Nephron progenitor cell (in vitro differentiated cells): ENCODE measurements at regions not wholly inside any gene's neighbourhood (a gene's known extent, or its start where the extent isn't known, plus 50 kb on each side); places are given as distances from the start of the nearest gene placed in this dataset.

Source experiments
- DNase-seq: peaks from one replicate; pipeline ENCODE4 v3.0.0; 2021
- H3K27ac Mint-ChIP-seq: 2 replicates; pipeline ENCODE4 v1.8.0; 2021; ENCODE audit warnings: mild to moderate bottlenecking, moderate library complexity, mixed read lengths
- H3K27me3 Mint-ChIP-seq: 2 replicates; pipeline ENCODE4 v1.8.0; 2021; ENCODE audit warnings: mild to moderate bottlenecking, low read depth, mixed read lengths; ENCODE audit not compliant: poor library complexity
- H3K36me3 Mint-ChIP-seq: 2 replicates; pipeline ENCODE4 v1.8.0; 2021; ENCODE audit warnings: low read depth, mixed read lengths
- H3K4me1 Mint-ChIP-seq: 2 replicates; pipeline ENCODE4 v1.8.0; 2021; ENCODE audit warnings: mixed read lengths
- H3K4me3 Mint-ChIP-seq: 2 replicates; pipeline ENCODE4 v1.8.0; 2021; ENCODE audit warnings: mild to moderate bottlenecking, moderate library complexity, mixed read lengths
- H3K9me3 Mint-ChIP-seq: 2 replicates; pipeline ENCODE4 v1.8.0; 2021; ENCODE audit warnings: mild to moderate bottlenecking, moderate library complexity, mixed read lengths
- TF ChIP-seq, protein P1 (sequence below): fragments of 200-600 bp; sonication (generic); IDR thresholded peaks from 2 replicates; pipeline ENCODE4 v1.5.0; 2021; ENCODE audit warnings: antibody characterized with exemption

DNA sequence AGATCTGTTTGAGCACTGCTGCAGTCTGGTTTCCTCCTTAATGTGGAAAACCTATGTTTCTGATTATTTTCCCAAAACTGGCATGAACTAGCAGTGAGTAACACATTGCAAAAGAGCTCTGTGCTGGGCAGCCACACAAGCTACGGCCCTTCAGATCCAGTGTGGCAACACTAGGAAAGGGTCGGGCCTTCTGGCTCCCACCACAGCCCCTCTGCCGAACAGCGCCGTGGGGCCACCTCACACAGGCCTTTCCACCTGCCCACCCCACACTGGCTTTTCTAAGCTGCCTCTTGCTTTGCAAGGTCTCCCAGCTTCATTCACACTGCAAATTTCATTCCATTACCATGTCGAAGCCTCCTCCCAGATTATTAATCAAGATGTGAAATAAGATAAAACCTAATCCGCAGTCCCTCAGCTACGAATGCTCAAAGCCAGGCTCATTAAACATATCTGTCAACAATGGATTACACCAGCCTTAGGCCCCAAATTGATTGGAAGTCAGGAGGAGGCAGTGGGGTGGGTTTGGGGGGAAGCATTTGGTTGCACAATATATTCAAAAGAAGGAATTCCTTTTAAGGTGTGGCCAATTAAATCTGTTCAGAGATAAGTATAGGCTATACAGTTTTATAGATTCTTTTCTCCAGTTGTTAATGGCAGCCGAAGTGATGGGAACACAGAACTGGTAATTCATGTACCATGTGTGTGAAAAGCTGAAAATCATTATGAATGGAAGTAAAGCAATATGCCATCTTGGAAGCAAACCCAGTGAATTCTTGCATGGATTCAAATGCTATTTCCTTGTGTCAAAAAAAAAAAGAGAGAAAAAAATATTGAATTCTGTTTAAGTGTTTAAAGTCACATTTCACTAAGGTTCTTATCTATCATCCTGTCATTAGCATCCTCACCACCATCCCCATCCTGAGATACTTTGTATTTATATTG is 223.7 kb downstream of the MTERF1 start:
- DNase-seq = no peak
- TF ChIP-seq, protein P1, sequence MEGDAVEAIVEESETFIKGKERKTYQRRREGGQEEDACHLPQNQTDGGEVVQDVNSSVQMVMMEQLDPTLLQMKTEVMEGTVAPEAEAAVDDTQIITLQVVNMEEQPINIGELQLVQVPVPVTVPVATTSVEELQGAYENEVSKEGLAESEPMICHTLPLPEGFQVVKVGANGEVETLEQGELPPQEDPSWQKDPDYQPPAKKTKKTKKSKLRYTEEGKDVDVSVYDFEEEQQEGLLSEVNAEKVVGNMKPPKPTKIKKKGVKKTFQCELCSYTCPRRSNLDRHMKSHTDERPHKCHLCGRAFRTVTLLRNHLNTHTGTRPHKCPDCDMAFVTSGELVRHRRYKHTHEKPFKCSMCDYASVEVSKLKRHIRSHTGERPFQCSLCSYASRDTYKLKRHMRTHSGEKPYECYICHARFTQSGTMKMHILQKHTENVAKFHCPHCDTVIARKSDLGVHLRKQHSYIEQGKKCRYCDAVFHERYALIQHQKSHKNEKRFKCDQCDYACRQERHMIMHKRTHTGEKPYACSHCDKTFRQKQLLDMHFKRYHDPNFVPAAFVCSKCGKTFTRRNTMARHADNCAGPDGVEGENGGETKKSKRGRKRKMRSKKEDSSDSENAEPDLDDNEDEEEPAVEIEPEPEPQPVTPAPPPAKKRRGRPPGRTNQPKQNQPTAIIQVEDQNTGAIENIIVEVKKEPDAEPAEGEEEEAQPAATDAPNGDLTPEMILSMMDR = no peak
- Mint-ChIP-seq H3K27ac (no peak overlapping the region), H3K4me1 (peaks cover 6% of the 10 kb centered on the region), H3K36me3 (no peaks in the 10 kb centered on the region), H3K9me3 (no peaks in the 10 kb centered on the region), H3K4me3 (no peak overlapping the region), H3K27me3 (no peaks in the 10 kb centered on the region)

GRCh38 chr7:91657483-91658071 is 222.9 kb downstream of the MTERF1 start:
- H3K4me1 Mint-ChIP-seq = peaks cover 6% of the 10 kb centered on the region

DNA sequence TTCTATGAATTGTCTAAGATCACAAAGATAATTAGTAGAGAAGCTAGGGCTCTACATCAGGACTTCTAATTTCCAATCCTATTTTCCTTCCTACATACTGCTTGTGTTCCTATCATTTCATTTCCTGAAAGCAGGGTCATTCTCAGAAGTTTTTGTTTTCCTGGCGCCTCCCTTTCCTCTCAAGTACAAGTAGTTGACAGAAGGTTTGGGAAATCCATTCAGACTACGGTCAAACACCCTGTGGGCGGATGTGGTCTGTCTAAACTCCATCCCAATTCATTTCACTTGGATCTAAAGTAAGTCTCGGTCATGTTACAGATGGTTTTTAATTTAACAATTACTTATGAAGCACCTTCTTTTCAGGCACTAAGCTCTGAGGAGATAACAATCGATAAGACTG is 221.4 kb downstream of the MTERF1 start:
- Mint-ChIP-seq H3K4me3 (no peak overlapping the region), H3K27ac (no peak overlapping the region), H3K4me1 (peaks cover 6% of the 10 kb centered on the region), H3K36me3 (no peaks in the 10 kb centered on the region), H3K9me3 (no peaks in the 10 kb centered on the region), H3K27me3 (no peaks in the 10 kb centered on the region)
- TF ChIP-seq, protein P1 = no peak
- no peak for DNase-seq

More at GRCh38 chr7:91657483-91658071, 222.9 kb downstream of the MTERF1 start:
- DNase-seq = peak; percentile 7
- no peak overlapping the region for H3K4me3 Mint-ChIP-seq
- TF ChIP-seq, protein P1 = no peak
- H3K27me3 Mint-ChIP-seq = no peaks in the 10 kb centered on the region
- no peaks in the 10 kb centered on the region for H3K9me3 Mint-ChIP-seq
- H3K36me3 Mint-ChIP-seq = no peaks in the 10 kb centered on the region
- no peak overlapping the region for H3K27ac Mint-ChIP-seq

DNA sequence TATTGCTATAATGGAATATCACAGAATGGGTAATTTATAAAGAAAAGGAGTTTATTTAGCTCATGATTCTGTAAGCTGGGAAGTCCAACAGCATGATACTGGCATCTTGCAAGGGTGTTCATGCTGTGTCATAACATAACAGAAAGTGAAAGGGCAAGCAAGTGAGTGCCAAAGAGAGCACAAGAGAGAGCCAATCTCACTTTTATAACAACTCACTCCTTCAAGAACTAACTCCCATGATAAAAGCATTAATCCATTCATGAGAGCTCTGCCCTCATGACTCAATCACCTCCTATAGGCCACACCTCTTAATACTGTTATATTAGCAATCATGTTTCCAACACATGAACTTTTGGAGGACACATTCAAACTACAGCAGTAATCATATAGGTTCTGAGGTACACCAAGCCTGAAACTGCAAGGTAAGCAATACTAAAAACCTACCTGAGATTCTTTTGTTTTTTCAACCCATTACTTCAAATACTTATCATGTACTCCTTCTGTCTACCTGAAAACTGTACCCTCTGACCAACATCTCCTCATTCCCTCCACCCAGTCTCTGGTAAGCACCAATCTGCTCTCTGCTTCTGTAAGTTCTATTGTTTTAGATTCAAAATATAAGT is 219.7 kb downstream of the MTERF1 start:
- TF ChIP-seq, protein P1 = no peak
- peaks cover 6% of the 10 kb centered on the region for H3K4me1 Mint-ChIP-seq
- no peak for DNase-seq
- no peaks in the 10 kb centered on the region for H3K9me3 Mint-ChIP-seq
- no peaks in the 10 kb centered on the region for H3K36me3 Mint-ChIP-seq
- no peak overlapping the region for H3K27ac Mint-ChIP-seq
- peaks cover under 1% of the 10 kb centered on the region for H3K27me3 Mint-ChIP-seq
- no peak overlapping the region for H3K4me3 Mint-ChIP-seq

DNA sequence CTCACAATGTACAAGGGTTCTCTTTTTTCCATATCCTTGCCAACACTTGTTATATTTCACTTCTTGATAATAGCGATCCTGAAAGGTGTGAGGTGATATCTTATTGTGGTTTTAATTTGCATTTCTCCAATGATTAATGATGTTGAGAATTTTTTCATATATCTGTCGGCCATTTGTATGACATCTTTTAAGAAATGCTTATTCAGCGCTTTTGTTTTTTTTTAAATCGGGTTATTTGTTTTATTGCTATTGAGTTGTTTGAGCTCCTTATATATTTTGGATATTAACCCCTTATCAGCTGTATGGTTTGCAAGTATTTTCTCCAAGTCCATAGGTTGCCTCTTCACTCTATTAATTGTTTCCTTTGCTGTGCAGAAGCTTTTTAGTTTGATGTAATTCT is 218.8 kb downstream of the MTERF1 start:
- Mint-ChIP-seq H3K4me1 (peaks cover 6% of the 10 kb centered on the region), H3K9me3 (no peaks in the 10 kb centered on the region), H3K4me3 (no peak overlapping the region), H3K36me3 (no peaks in the 10 kb centered on the region), H3K27me3 (peaks cover 3% of the 10 kb centered on the region), H3K27ac (no peak overlapping the region)
- TF ChIP-seq, protein P1 = no peak
- DNase-seq = no peak
